Stomach (tissue), 8 donors: ENCODE measurements at regions not wholly inside any gene's neighbourhood (a gene's known extent, or its start where the extent isn't known, plus 50 kb on each side); places are given as distances from the start of the nearest gene placed in this dataset.

Source experiments
- DNase-seq, 2 donors: peaks; one replicate each; pipeline versions ENCODE4 v3.0.0 to v3.0.0-alpha.2; 2013 to 2019
- H3K27ac ChIP-seq, 5 donors: fragments of 200-600 bp in 4 of 5; sonication (generic) in 4 of 5; one replicate each; pipeline ENCODE4 v1.5.1; 2013 to 2019; ENCODE audit warnings: mild to moderate bottlenecking in 1 of 5, moderate library complexity in 1 of 5
- H3K27me3 ChIP-seq, 3 donors: fragments of 200-600 bp; sonication (generic); one replicate each; pipeline ENCODE4 v1.5.1; 2017 to 2019; ENCODE audit warnings: mixed run types in 1 of 3
- H3K36me3 ChIP-seq, 4 donors: fragments of 200-600 bp; sonication (generic); 1 replicate in 3 of 4; 2 replicates in 1 of 4; pipeline ENCODE4 v1.5.1; 2016 to 2019
- H3K4me1 ChIP-seq, 4 donors: fragments of 200-600 bp; sonication (generic); one replicate each; pipeline ENCODE4 v1.5.1; 2016 to 2019
- H3K4me3 ChIP-seq, 4 donors: fragments of 200-600 bp; sonication (generic) in 3 of 4; one replicate each; pipeline ENCODE4 v1.5.1; 2016 to 2019; ENCODE audit warnings: mild to moderate bottlenecking in 1 of 4
- H3K9me3 ChIP-seq, 4 donors: fragments of 200-600 bp; sonication (generic); one replicate each; pipeline ENCODE4 v1.5.1; 2016 to 2019
- CTCF ChIP-seq, 7 experiments: fragments of 450-650 bp in 4 of 7; fragments of 200-600 bp in 3 of 7; sonication (generic) in 3 of 7; IDR thresholded peaks; one replicate each; pipeline ENCODE4 v1.5.1; 2016 to 2019; ENCODE audit warnings: antibody characterized with exemption in 7 of 7, control low read depth in 2 of 7, mild to moderate bottlenecking in 1 of 7
- EP300 ChIP-seq: sonication (generic); formaldehyde crosslinking; IDR thresholded peaks from one replicate; pipeline ENCODE4 v1.6.1; 2017; ENCODE audit warnings: antibody characterized with exemption
- POLR2A ChIP-seq, 4 donors: fragments of 450-650 bp; IDR thresholded peaks; one replicate each; pipeline ENCODE4 v1.6.1; 2016; ENCODE audit warnings: antibody characterized with exemption in 4 of 4, control low read depth in 2 of 4, mild to moderate bottlenecking in 1 of 4, moderate library complexity in 1 of 4
- POLR2AphosphoS5 ChIP-seq, 3 donors: sonication (generic); formaldehyde crosslinking; IDR thresholded peaks; one replicate each; pipeline ENCODE4 v1.6.1; 2016; ENCODE audit warnings: antibody characterized with exemption in 3 of 3
- WGBS, 5 donors: extraction: QIAGEN DNeasy Blood & Tissue Kit in 3 of 5; methylation state at CpG; one replicate each; pipeline versions ENCODE4 v1.1.5 to v1.1.7; 2013 to 2018; 5-methylcytosine and 5-hydroxymethylcytosine counted together
- intact Hi-C: fragments of 100-400 bp; cut with DNase I; formaldehyde crosslinking; loops from one replicate; pipeline ENCODE4 v1.15.1; 2023; ENCODE audit warnings: low total_unique reads
- donor health status: healthy with polysubstance abuse.
- donor health status: Bipolar disorder and iron deficiency.
- donor health status: healthy.

- 70 to 81% (median 72%) methylated on average over 5 of the region's 5 CpGs for WGBS, 5 donors
- Histone ChIP-seq H3K9me3 (no peaks in the 10 kb centered on the region), H3K27ac (no peak overlapping the region), H3K27me3 (no peaks in the 10 kb centered on the region), H3K4me1 (no peaks in the 10 kb centered on the region), H3K4me3 (no peak overlapping the region), H3K36me3 (no peaks in the 10 kb centered on the region)
- intact Hi-C loops = no loop called here
- TF ChIP-seq EP300 = no peak
- no peak for TF ChIP-seq POLR2A (IDR thresholded peaks at IDR 0.05)
- no peak for TF ChIP-seq CTCF (IDR thresholded peaks at IDR 0.05)
- TF ChIP-seq POLR2AphosphoS5 (IDR thresholded peaks at IDR 0.05) = no peak
- no peak for DNase-seq
These were observed 166.0 kb upstream of the UBL3 start for GRCh38 chr13:30016398-30016797.

DNA sequence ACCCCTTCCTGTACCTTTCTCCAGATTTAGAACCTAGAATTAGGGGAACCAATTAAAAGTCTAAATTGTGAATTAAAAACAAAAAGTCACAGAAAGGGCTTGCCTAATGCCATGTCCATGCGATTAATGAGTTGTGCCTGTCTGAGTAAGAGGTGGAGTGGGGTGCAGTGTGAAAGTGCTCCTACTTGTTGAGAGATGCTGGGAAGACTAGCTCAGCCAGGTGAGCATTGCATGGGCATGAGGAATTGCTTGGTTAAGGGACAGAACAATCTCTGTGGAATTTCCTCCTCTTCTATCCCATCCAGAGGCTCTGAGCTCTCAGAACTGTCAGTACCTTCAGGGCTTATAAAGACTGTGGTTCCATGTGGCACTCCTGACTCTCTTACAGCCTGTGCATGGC is 159.0 kb upstream of the UBL3 start:
- TF ChIP-seq CTCF (IDR thresholded peaks at IDR 0.05) (no peak), EP300 (no peak), POLR2AphosphoS5 (IDR thresholded peaks at IDR 0.05) (no peak), POLR2A (IDR thresholded peaks at IDR 0.05) (no peak)
- DNase-seq = no peak
- Histone ChIP-seq H3K36me3 (no peaks in the 10 kb centered on the region), H3K4me3 (no peak overlapping the region), H3K27me3 (no peaks in the 10 kb centered on the region), H3K27ac (no peak overlapping the region), H3K4me1 (no peaks in the 10 kb centered on the region), H3K9me3 (no peaks in the 10 kb centered on the region)
- intact Hi-C loops = no loop called here
- WGBS, 5 donors = 96 to 100% (median 97%) methylated on average over 1 of the region's 1 CpG

GRCh38 chr13:30006246-30006645 is 155.8 kb upstream of the UBL3 start:
- WGBS, 5 donors = 20 to 79% (median 42%) methylated on average over 1 of the region's 1 CpG
- Histone ChIP-seq H3K4me1 (no peaks in the 10 kb centered on the region), H3K27ac (no peak overlapping the region), H3K9me3 (no peaks in the 10 kb centered on the region), H3K4me3 (no peak overlapping the region), H3K27me3 (no peaks in the 10 kb centered on the region), H3K36me3 (no peaks in the 10 kb centered on the region)
- no peak for TF ChIP-seq POLR2AphosphoS5 (IDR thresholded peaks at IDR 0.05)
- no peak for TF ChIP-seq CTCF (IDR thresholded peaks at IDR 0.05)
- no peak for TF ChIP-seq EP300
- no peak for TF ChIP-seq POLR2A (IDR thresholded peaks at IDR 0.05)
- DNase-seq = no peak
- intact Hi-C loops = no loop called here

GRCh38 chr13:30004204-30004603 is 153.8 kb upstream of the UBL3 start:
- intact Hi-C loops = no loop called here
- H3K27ac ChIP-seq = no peak overlapping the region
- no peaks in the 10 kb centered on the region for H3K36me3 ChIP-seq
- H3K27me3 ChIP-seq = no peaks in the 10 kb centered on the region
- H3K4me3 ChIP-seq = no peak overlapping the region
- H3K4me1 ChIP-seq = no peaks in the 10 kb centered on the region
- TF ChIP-seq POLR2A (IDR thresholded peaks at IDR 0.05) (no peak), POLR2AphosphoS5 (IDR thresholded peaks at IDR 0.05) (no peak), CTCF (IDR thresholded peaks at IDR 0.05) (no peak), EP300 (no peak)
- no peaks in the 10 kb centered on the region for H3K9me3 ChIP-seq
- no peak for DNase-seq
